VCaP (cell line): ENCODE measurements at regions not wholly inside any gene's neighbourhood (a gene's known extent, or its start where the extent isn't known, plus 50 kb on each side); places are given as distances from the start of the nearest gene placed in this dataset.

Experiments used
- H3K27ac ChIP-seq: fragments of 450-650 bp; 2 replicates; pipeline ENCODE4 v1.5.1; 2017
- CTCF ChIP-seq: fragments of 450-650 bp; conservative IDR thresholded peaks from 2 replicates; pipeline ENCODE4 v1.5.1; 2017; ENCODE audit warnings: mild to moderate bottlenecking, moderate library complexity

- H3K27ac ChIP-seq: no peak overlapping the region
- no peak for TF ChIP-seq CTCF
These were observed 80.2 kb upstream of the ACSL4 start for GRCh38 chrX:109813236-109813635.

- no peak overlapping the region for H3K27ac ChIP-seq
- TF ChIP-seq CTCF: no peak
These were observed 85.9 kb upstream of the ACSL4 start for GRCh38 chrX:109818976-109819375.

GRCh38 chrX:109822861-109823260, 89.8 kb upstream of the ACSL4 start:
- H3K27ac ChIP-seq: no peak overlapping the region
- TF ChIP-seq CTCF: no peak

GRCh38 chrX:109826954-109827708, 94.1 kb upstream of the ACSL4 start:
- no peak for TF ChIP-seq CTCF
- no peak overlapping the region for H3K27ac ChIP-seq

GRCh38 chrX:109827772-109828171, 94.7 kb upstream of the ACSL4 start:
- no peak overlapping the region for H3K27ac ChIP-seq
- TF ChIP-seq CTCF: no peak

- H3K27ac ChIP-seq: no peak overlapping the region
These were observed 97.2 kb upstream of the ACSL4 start for GRCh38 chrX:109830157-109830703.

GRCh38 chrX:109830704-109831206, 97.7 kb upstream of the ACSL4 start:
- no peak for TF ChIP-seq CTCF
- H3K27ac ChIP-seq: no peak overlapping the region

More at GRCh38 chrX:109830157-109830703, 97.2 kb upstream of the ACSL4 start:
- no peak for TF ChIP-seq CTCF
